ENCODE measurements at regions not wholly inside any gene's neighbourhood (a gene's known extent, or its start where the extent isn't known, plus 50 kb on each side); places are given as distances from the start of the nearest gene placed in this dataset.
"Not testable (repeated sequence)": the region's sequence is repeated elsewhere in the genome, so short reads cannot be mapped to it uniquely, and the experiment has no call there.

- POLR2A ChIA-PET: interaction anchor here (0.8 kb wide), 1 partner anchor 116 kb away, joined by 6 read pairs; no protein-coding TSS in a partner anchor
- Mint-ChIP-seq H3K4me3 (no peak overlapping the region), H3K36me3 (ENCODE audit: low read depth) (peaks cover 33% of the 10 kb centered on the region), H3K9me3 (no peaks in the 10 kb centered on the region), H3K27me3 (no peaks in the 10 kb centered on the region), H3K27ac (peak overlapping the region; percentile 74), H3K4me1 (peaks cover 16% of the 10 kb centered on the region)
- TF ChIP-seq CTCF (IDR thresholded peaks at IDR 0.05): no peak
- DNase-seq: no peak
- CTCF ChIA-PET: no interaction called here
- ATAC-seq (ENCODE audit: low read depth): peak; percentile 22
- intact Hi-C loops (cut with micrococcal nuclease): loop anchor here (10.0 kb wide), 1 partner anchor 55 kb away; no protein-coding TSS in a partner anchor
Observed at GRCh38 chr14:105739331-105740102, 213.1 kb downstream of the TMEM121 start.

- Mint-ChIP-seq H3K27ac (peak overlapping the region; percentile 50), H3K4me1 (peaks cover 16% of the 10 kb centered on the region), H3K4me3 (peak overlapping the region; percentile 15), H3K36me3 (ENCODE audit: low read depth) (peaks cover 33% of the 10 kb centered on the region)
- H3K9me3 Mint-ChIP-seq; intact Hi-C loops (cut with micrococcal nuclease); CTCF ChIA-PET; DNase-seq; H3K27me3 Mint-ChIP-seq: not testable (repeated sequence)
- POLR2A ChIA-PET: interaction anchor here (0.8 kb wide), 1 partner anchor 117 kb away, joined by 6 read pairs; no protein-coding TSS in a partner anchor
- peak; percentile 7 for ATAC-seq (ENCODE audit: low read depth)
Observed at GRCh38 chr14:105740272-105740671, 213.9 kb downstream of the TMEM121 start.

- DNase-seq; H3K4me3 Mint-ChIP-seq; H3K9me3 Mint-ChIP-seq; intact Hi-C loops (cut with micrococcal nuclease); H3K27me3 Mint-ChIP-seq; H3K27ac Mint-ChIP-seq; POLR2A ChIA-PET; ATAC-seq (ENCODE audit: low read depth); CTCF ChIA-PET: not testable (repeated sequence)
- H3K4me1 Mint-ChIP-seq: peaks cover 20% of the 10 kb centered on the region
- peaks cover 39% of the 10 kb centered on the region for H3K36me3 Mint-ChIP-seq (ENCODE audit: low read depth)
Observed at GRCh38 chr14:105740961-105741360, 214.6 kb downstream of the TMEM121 start.

- H3K27ac Mint-ChIP-seq: peak overlapping the region; percentile 85
- CTCF ChIA-PET; DNase-seq; H3K27me3 Mint-ChIP-seq; ATAC-seq (ENCODE audit: low read depth); H3K9me3 Mint-ChIP-seq: not testable (repeated sequence)
- intact Hi-C loops (cut with micrococcal nuclease): loop anchor here (2.0 kb wide), 2 partner anchors 117 to 119 kb away; no protein-coding TSS in a partner anchor
- peak overlapping the region; percentile 79 for H3K4me3 Mint-ChIP-seq
- H3K4me1 Mint-ChIP-seq: peaks cover 24% of the 10 kb centered on the region
- POLR2A ChIA-PET: interaction anchor here (0.6 to 1.7 kb wide), 3 partner anchors 12 to 118 kb away, joined by 3 to 9 read pairs (median 4); no protein-coding TSS in a partner anchor
- peaks cover 48% of the 10 kb centered on the region for H3K36me3 Mint-ChIP-seq (ENCODE audit: low read depth)
Observed at GRCh38 chr14:105741707-105742530, 215.5 kb downstream of the TMEM121 start.

- POLR2A ChIA-PET: interaction anchor here (0.6 to 1.7 kb wide), 4 partner anchors 11 to 119 kb away, joined by 3 to 9 read pairs (median 5); no protein-coding TSS in a partner anchor
- intact Hi-C loops (cut with micrococcal nuclease): loop anchor here (2.0 kb wide), 2 partner anchors 118 kb away; no protein-coding TSS in a partner anchor
Observed at GRCh38 chr14:105742531-105742848, 216.1 kb downstream of the TMEM121 start.

GRCh38 chr14:105742904-105743701 lies 216.7 kb downstream of the TMEM121 start:
- peak overlapping the region; percentile 41 for H3K27ac Mint-ChIP-seq

More at GRCh38 chr14:105742531-105742848, 216.1 kb downstream of the TMEM121 start:
- DNase-seq: no peak
- TF ChIP-seq CTCF (IDR thresholded peaks at IDR 0.05): no peak
- Mint-ChIP-seq H3K27me3 (no peaks in the 10 kb centered on the region), H3K36me3 (ENCODE audit: low read depth) (peaks cover 48% of the 10 kb centered on the region), H3K4me1 (peaks cover 30% of the 10 kb centered on the region), H3K9me3 (no peaks in the 10 kb centered on the region), H3K4me3 (peak overlapping the region; percentile 79), H3K27ac (peak overlapping the region; percentile 85)
- ATAC-seq (ENCODE audit: low read depth): no peak
- CTCF ChIA-PET: no interaction called here

GRCh38 chr14:105744213-105744787 lies 217.9 kb downstream of the TMEM121 start:
- peak overlapping the region; percentile 61 for H3K27ac Mint-ChIP-seq
- H3K36me3 Mint-ChIP-seq (ENCODE audit: low read depth): peaks cover 43% of the 10 kb centered on the region
- POLR2A ChIA-PET: interaction anchor here (0.5 to 5.1 kb wide), 5 partner anchors 20 to 115 kb away, joined by 3 to 117 read pairs (median 4); no protein-coding TSS in a partner anchor
- peaks cover 44% of the 10 kb centered on the region for H3K4me1 Mint-ChIP-seq
- peak overlapping the region; percentile 78 for H3K4me3 Mint-ChIP-seq
- H3K9me3 Mint-ChIP-seq; ATAC-seq (ENCODE audit: low read depth); H3K27me3 Mint-ChIP-seq; CTCF ChIA-PET; DNase-seq; intact Hi-C loops (cut with micrococcal nuclease): not testable (repeated sequence)

More at GRCh38 chr14:105742904-105743701, 216.7 kb downstream of the TMEM121 start:
- peaks cover 33% of the 10 kb centered on the region for H3K4me1 Mint-ChIP-seq
- peaks cover 49% of the 10 kb centered on the region for H3K36me3 Mint-ChIP-seq (ENCODE audit: low read depth)
- H3K27me3 Mint-ChIP-seq; CTCF ChIA-PET; H3K9me3 Mint-ChIP-seq; DNase-seq; ATAC-seq (ENCODE audit: low read depth): not testable (repeated sequence)
- intact Hi-C loops (cut with micrococcal nuclease): loop anchor here (2.0 kb wide), 2 partner anchors 118 kb away; no protein-coding TSS in a partner anchor
- H3K4me3 Mint-ChIP-seq: peak overlapping the region; percentile 79
- POLR2A ChIA-PET: interaction anchor here (1.2 to 1.7 kb wide), 3 partner anchors 116 to 119 kb away, joined by 4 to 9 read pairs (median 6); no protein-coding TSS in a partner anchor
